SJSA1 (cell line): ENCODE measurements at regions not wholly inside any gene's neighbourhood (a gene's known extent, or its start where the extent isn't known, plus 50 kb on each side); places are given as distances from the start of the nearest gene placed in this dataset.

ENCODE experiments used
- DNase-seq, 2 experiments: peaks; one replicate each; pipeline ENCODE4 v3.0.0-alpha.2; 2015 to 2020; ENCODE audit warnings: low spot score in 2 of 2, low read depth in 1 of 2
- H3K27ac ChIP-seq: fragments of 250-450 bp; sonication (Bioruptor Pico); 2 replicates; pipeline ENCODE4 v1.5.1; 2020; ENCODE audit warnings: mild to moderate bottlenecking, moderate library complexity
- H3K27me3 ChIP-seq: fragments of 250-450 bp; sonication (Bioruptor Pico); replicated peaks from 2 replicates; pipeline ENCODE4 v1.5.1; 2020; ENCODE audit warnings: mild to moderate bottlenecking, moderate library complexity
- H3K36me3 ChIP-seq: fragments of 250-450 bp; sonication (Bioruptor Pico); 2 replicates; pipeline ENCODE4 v1.5.1; 2020; ENCODE audit warnings: mild to moderate bottlenecking
- H3K4me1 ChIP-seq: fragments of 250-450 bp; sonication (Bioruptor Pico); replicated peaks from 2 replicates; pipeline ENCODE4 v1.6.1; 2021; ENCODE audit warnings: mild to moderate bottlenecking
- H3K4me3 ChIP-seq: fragments of 250-450 bp; sonication (Bioruptor Pico); 2 replicates; pipeline ENCODE4 v1.5.1; 2020; ENCODE audit warnings: mild to moderate bottlenecking
- H3K9me3 ChIP-seq: fragments of 250-450 bp; sonication (Bioruptor Pico); replicated peaks from 2 replicates; pipeline ENCODE4 v1.5.1; 2020; ENCODE audit warnings: mild to moderate bottlenecking

DNA sequence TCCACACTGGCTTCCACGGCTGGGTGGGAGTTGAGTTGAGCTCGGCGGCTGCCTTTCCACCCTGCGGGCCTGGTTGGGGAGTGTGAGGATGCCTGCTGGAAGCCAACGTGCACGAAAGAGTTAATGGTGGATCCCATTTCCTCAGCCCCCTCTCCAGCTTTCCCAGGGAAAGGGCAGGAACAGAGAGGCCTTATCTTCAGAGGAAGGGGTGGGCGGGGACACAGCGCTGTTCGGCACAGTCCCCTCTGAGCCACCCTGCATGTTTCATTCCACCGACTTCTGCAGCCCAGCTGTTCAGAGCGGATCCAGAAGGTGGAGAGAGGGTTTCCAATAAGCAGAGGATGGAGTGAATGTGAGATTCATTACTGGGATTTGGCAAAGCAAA lies 295.3 kb downstream of the SEC14L1 start:
- DNase-seq, result no peak
- peaks cover 50% of the 10 kb centered on the region for H3K4me1 ChIP-seq
- H3K27ac ChIP-seq, result no peak overlapping the region
- H3K9me3 ChIP-seq, result no peaks in the 10 kb centered on the region
- H3K4me3 ChIP-seq, result no peak overlapping the region
- peaks cover 47% of the 10 kb centered on the region for H3K36me3 ChIP-seq
- no peaks in the 10 kb centered on the region for H3K27me3 ChIP-seq

DNA sequence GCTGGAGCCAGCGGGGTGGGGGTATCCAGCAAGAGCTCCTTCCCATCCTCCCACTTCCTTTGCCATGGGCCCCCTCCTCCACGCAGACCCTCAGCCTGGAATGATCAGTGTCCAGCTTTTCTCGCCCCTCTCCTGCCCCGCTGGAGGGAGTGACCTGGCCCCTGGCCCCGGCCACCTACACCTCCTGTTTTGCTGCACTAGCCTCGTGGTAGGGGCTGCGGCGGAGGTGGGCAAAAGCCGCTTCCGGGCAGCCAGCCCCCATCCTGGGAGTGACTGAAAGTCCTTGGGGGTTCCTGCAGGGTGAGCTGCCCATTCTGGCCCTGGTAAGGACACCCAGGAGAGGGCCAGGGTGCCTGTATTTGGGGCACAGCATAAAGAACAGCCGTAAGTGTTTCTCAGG lies 295.7 kb downstream of the SEC14L1 start:
- no peaks in the 10 kb centered on the region for H3K27me3 ChIP-seq
- no peaks in the 10 kb centered on the region for H3K9me3 ChIP-seq
- peaks cover 46% of the 10 kb centered on the region for H3K4me1 ChIP-seq
- peaks cover 47% of the 10 kb centered on the region for H3K36me3 ChIP-seq
- no peak for DNase-seq
- H3K27ac ChIP-seq, result no peak overlapping the region
- H3K4me3 ChIP-seq, result no peak overlapping the region

DNA sequence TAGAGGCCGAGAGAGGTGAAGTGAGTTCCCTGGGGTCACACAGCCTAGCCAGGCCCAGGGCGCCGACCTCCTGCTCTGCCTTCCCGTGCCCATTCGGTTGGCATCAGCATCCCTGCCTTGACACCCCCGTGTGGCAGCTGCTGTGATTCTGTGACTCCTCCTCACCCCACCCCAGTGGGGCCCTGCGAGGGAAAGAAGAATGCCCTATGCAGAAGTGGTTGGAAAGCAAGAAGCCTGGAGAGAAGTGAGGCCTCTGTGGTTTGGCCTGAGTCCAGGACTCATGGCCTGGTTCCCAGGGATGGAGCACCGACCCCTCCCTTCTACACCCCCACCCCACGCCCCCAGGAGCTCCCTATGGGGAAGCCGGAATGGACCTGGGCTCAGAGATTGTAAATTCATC lies 296.2 kb downstream of the SEC14L1 start:
- H3K27me3 ChIP-seq, result no peaks in the 10 kb centered on the region
- no peak overlapping the region for H3K4me3 ChIP-seq
- DNase-seq, result peak in 1 of 2 experiments; percentile 36
- no peaks in the 10 kb centered on the region for H3K9me3 ChIP-seq
- H3K27ac ChIP-seq, result no peak overlapping the region
- H3K36me3 ChIP-seq, result peaks cover 46% of the 10 kb centered on the region
- H3K4me1 ChIP-seq, result peaks cover 45% of the 10 kb centered on the region

DNA sequence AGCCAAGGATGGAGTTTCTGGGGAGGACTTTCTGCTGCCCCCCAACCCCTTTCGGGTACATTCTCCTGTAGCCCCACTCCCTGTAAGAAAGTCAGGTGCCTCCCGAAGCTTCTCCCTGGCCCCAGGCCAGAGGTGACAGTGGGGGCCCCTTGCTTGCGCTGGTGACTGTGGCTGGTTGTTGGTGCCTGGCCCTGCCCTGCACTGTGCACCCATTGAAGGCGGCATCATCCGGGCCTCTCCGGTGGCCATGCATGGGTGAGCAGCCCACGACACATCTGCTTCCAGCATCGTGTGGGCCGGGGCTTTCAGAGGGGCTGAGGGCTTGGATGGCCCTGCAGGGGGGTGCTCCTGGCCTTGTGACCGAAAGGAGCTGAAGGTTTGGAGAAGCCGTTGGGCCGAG lies 297.0 kb downstream of the SEC14L1 start:
- H3K36me3 ChIP-seq, result peaks cover 44% of the 10 kb centered on the region
- H3K4me3 ChIP-seq, result no peak overlapping the region
- peaks cover 47% of the 10 kb centered on the region for H3K4me1 ChIP-seq
- DNase-seq, result no peak
- no peaks in the 10 kb centered on the region for H3K9me3 ChIP-seq
- no peak overlapping the region for H3K27ac ChIP-seq
- H3K27me3 ChIP-seq, result no peaks in the 10 kb centered on the region

DNA sequence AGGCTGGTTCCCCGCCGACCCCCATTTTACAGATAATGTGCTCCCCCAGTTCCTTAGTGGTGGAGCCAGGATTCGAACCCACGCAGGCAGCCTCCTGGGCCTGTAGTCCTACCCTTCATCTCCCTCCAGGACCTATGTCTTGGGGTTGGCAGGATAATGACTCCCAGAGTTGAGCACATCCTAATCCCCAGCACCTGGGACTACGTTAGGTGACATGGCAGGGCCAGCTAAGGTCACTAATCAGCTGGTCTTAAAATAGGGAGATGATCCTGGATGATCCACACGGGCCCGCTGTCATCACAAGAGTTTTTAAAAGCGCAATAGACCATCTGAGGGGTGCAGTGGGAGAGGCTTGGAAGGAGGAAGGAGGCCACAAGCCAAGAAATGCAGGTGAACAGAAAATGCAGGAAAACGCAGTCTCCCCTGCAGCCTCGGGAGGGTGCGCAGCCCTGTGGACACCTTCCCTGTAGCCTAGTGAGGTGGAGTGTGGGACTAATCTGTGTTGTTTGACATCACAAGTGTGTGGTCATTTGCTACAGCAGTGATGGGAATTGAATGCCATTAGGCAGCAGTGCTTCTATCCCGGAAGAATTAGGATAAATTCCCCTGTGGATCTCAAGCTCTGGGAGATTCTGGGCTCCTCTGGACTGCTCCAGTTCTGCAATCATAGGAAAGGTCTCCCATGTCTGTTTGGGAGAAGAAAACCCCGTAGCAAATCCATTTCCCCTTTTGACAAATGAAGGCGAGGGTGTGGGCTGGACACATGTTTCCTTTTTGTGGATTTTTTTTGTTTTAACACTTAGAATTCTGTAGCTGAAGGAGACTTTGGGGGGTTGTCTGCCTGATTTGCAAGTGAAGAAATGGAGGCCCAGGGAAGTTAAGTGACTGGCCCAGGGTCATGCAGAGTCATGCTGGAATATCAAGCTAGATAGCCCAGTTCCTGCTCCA lies 297.7 kb downstream of the SEC14L1 start:
- no peak for DNase-seq
- no peaks in the 10 kb centered on the region for H3K27me3 ChIP-seq
- H3K36me3 ChIP-seq, result peaks cover 39% of the 10 kb centered on the region
- H3K4me1 ChIP-seq, result peaks cover 43% of the 10 kb centered on the region
- no peaks in the 10 kb centered on the region for H3K9me3 ChIP-seq
- H3K4me3 ChIP-seq, result no peak overlapping the region
- H3K27ac ChIP-seq, result no peak overlapping the region

DNA sequence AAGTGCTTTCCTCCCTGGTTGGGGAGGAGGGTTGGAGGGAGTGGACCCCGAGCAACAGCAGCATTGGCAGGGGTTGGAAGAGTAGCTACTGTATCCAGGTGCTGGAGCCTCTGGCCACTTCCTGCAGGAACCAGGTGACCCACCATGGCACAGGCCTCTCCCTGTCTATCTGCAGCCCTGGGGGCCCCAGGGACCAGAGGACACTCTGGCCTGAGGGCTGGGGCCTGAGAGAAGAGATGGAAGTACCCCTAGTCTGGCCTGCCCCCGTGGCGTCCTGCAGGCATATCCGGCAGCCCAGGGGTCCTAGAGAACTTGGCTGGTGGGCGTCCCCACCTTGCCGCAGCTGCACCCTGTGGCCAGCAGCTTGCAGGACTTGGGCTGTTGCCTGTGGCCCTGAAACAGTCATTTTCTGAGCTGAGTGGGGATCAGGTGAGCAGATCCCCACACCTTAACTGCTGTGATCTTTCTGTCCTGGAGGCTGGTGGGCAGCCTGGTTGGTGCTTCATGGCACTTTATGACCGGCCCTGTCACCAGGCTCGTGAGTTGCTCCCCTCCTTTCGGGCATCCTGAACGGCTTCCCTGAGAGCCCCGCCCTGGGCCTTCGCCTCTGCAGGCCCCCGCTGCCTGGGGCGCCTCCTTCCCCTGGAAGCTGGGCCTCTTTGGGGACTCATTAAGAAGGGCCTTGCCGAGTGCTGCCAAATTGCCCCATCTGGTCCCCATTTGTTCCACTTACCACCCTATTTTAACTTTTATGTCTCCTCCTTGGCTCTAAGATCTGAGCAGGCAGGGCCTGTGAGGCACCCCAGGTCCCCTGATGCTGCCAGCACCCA lies 298.6 kb downstream of the SEC14L1 start:
- Histone ChIP-seq H3K4me1 (peaks cover 34% of the 10 kb centered on the region), H3K36me3 (peaks cover 34% of the 10 kb centered on the region)

DNA sequence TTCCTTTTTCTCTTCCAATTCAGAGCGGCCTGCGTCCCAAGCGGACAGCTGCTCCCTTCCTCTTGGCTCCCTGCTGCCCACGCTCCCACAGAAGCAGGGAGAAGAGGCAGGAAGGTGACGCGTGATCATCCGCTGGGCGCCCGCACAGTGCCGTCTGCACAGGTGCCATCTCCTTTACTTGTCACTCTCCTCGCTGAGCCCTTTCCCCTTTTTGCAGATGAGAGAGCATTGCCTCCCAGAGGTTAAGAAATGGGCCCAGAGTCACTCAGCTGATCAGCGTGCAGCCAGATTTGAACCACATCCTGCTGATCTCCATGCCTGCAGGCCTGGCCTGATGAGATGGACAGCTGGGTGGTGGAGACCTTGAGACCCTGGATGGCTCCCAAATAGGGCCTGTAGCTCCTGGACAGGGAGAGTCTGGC lies 299.8 kb downstream of the SEC14L1 start:
- no peak for DNase-seq
- no peaks in the 10 kb centered on the region for H3K9me3 ChIP-seq
- no peaks in the 10 kb centered on the region for H3K27me3 ChIP-seq
- H3K4me1 ChIP-seq, result peaks cover 25% of the 10 kb centered on the region
- no peak overlapping the region for H3K4me3 ChIP-seq
- no peak overlapping the region for H3K27ac ChIP-seq
- H3K36me3 ChIP-seq, result peaks cover 25% of the 10 kb centered on the region

More for the DNA sequence above, 298.6 kb downstream of the SEC14L1 start:
- DNase-seq, result no peak
- no peaks in the 10 kb centered on the region for H3K9me3 ChIP-seq
- no peak overlapping the region for H3K27ac ChIP-seq
- H3K4me3 ChIP-seq, result no peak overlapping the region
- no peaks in the 10 kb centered on the region for H3K27me3 ChIP-seq

DNA sequence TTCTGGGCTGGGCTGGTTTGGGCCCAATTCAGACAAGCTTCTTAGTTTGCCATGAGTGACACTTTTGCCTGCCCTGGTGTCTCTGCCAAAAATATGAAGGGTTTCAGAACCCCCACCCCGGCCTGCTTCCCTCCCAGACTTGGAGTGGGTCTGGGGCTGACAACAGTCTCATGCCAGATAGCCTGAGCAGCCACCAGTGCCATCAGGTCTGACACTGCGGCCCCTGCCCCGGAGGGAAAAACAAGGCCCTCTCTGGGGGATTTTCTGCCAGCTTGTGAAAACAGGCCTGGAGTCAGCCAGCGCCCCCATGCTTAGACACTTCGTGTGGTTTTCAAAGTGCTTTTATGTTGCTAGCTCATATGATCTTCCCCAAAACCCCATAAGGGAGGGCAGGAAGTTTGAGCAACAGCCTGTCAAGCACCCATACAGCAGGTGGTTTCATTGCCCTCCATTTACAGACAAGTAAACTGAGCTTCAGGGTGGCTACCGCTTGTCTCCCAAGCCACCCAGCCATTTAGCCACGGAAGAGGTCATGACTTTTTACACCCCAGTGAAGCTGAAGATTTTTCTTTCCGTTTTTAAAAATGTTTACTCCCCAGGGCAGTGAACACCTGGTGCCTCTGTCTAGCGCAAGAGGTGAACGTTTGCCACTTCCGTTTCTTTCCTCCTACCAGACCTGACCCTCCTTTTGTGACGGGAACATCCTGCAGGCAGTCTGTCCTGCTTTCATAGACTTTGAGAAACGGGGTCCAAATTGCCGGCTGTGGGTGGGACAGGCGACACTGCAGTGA lies 300.6 kb downstream of the SEC14L1 start:
- Histone ChIP-seq H3K4me1 (peaks cover 19% of the 10 kb centered on the region), H3K27me3 (no peaks in the 10 kb centered on the region), H3K4me3 (no peak overlapping the region), H3K36me3 (peaks cover 23% of the 10 kb centered on the region), H3K9me3 (no peaks in the 10 kb centered on the region), H3K27ac (no peak overlapping the region)
- DNase-seq, result no peak

DNA sequence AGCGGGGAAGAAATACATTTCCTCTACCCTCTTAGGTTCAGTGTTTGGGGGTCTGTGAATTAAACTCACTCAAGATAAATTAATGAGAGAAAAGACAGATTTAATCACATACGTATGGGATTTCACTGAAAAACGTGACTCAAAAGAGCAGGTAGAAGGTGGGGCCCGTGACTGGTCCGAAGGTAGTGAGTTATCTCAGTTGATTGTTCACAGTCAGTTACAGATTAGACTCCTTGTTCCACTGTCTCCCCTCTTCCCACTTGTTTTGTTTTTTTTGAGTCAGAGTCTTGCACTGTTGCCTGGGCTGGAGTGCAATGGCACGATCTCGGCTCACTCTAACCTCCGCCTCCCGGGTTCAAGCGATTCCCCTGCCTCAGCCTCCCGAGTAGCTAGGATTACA lies 301.2 kb downstream of the SEC14L1 start:
- Histone ChIP-seq H3K4me1 (peaks cover 13% of the 10 kb centered on the region), H3K4me3 (no peak overlapping the region), H3K27me3 (no peaks in the 10 kb centered on the region), H3K36me3 (peaks cover 17% of the 10 kb centered on the region), H3K9me3 (no peaks in the 10 kb centered on the region), H3K27ac (no peak overlapping the region)
- DNase-seq, result no peak

DNA sequence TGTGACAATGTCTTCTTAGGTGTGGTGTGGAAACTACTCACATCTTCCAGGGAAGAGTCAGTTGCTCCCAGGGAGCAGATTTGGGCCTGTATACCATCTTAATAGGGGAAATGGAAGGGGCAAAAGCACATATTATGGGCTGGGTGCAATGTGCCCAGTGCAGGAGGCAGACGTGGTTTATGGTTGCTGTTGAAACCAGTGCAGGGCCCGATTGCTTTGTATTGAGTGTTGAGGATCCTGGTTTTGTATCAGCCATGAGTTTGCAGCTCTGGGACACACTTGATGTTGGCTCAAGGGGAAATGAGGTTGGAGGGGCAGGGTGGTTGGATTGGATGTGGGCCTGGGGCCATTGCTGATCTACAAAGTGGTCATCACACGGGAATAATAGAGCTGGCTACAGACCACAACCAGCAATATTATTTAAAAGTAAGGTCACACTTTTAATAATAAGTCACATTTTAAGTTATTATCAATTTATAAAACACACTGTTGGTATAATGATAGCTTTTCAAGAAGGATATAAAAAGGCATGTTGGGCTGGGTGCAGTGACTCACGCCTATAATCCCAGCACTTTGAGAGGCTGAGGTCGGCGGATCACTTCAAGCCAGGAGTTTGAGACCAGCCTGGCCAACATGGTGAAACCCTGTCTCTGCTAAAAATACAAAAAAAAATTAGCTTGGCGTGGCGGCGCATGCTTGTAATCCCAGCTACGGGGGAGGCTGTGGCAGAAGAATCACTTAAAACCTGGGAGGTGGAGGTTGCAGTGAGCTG lies 302.4 kb downstream of the SEC14L1 start:
- no peaks in the 10 kb centered on the region for H3K9me3 ChIP-seq
- no peaks in the 10 kb centered on the region for H3K27me3 ChIP-seq
- DNase-seq, result no peak
- H3K36me3 ChIP-seq, result peaks cover 12% of the 10 kb centered on the region
- H3K4me1 ChIP-seq, result peaks cover 7% of the 10 kb centered on the region
- H3K27ac ChIP-seq, result no peak overlapping the region
- no peak overlapping the region for H3K4me3 ChIP-seq

DNA sequence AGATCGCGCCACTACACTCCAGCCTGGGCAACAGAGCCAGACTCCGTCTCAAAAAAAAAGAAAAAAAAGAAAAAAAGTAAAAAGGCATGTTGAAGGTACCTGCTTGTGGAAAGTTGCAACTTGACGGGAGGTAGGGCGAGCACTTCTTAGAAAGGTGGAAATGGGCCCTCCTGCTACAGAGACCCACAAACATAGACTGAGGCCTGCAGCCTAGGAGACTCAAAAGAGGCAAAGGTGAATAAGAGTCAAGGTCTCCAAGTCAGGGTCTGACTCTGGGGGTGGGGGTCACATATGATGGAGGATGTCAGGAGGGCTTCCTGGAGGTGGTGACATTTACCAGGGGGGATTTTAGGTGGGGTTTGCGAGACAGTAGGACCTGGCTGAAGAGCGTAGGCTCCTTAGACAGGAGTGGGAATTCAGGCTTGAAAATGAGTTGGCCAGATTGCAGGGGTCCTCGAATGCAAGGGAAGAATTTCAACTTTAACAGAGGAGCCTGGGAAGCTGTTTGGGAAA lies 303.0 kb downstream of the SEC14L1 start:
- Histone ChIP-seq H3K9me3 (no peaks in the 10 kb centered on the region), H3K27ac (no peak overlapping the region), H3K27me3 (no peaks in the 10 kb centered on the region), H3K36me3 (peaks cover 12% of the 10 kb centered on the region), H3K4me3 (no peak overlapping the region), H3K4me1 (peaks cover 7% of the 10 kb centered on the region)
- no peak for DNase-seq

DNA sequence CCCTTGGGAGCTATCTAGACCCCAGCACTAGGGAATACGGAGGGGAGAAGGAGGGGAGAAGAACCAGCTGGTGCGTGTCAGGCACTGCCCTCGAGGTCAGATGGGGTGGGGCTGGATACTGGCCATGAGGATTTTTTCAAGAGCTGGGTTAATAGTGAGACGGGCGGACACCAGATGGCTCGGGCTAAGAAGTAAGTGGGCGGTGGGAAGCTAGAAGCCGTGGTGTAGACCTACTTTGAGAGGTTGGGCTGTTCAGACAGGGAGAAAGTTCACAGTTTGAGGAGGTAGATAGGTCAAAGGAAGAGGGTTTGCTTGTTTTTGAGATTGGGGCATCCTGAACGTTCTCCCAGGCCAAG lies 303.8 kb downstream of the SEC14L1 start:
- no peak for DNase-seq
- no peaks in the 10 kb centered on the region for H3K27me3 ChIP-seq
- no peaks in the 10 kb centered on the region for H3K9me3 ChIP-seq
- H3K4me3 ChIP-seq, result no peak overlapping the region
- H3K36me3 ChIP-seq, result peaks cover 12% of the 10 kb centered on the region
- peaks cover 13% of the 10 kb centered on the region for H3K4me1 ChIP-seq
- H3K27ac ChIP-seq, result no peak overlapping the region
